Calu3 (cell line): ENCODE measurements at regions not wholly inside any gene's neighbourhood (a gene's known extent, or its start where the extent isn't known, plus 50 kb on each side); places are given as distances from the start of the nearest gene placed in this dataset.

Experiments used
- BruUV-seq: library from RNA; stranded (reverse); fragments of 400-500 nt; replicated peaks from 2 replicates; lab custom pipeline; 2021; lab: Mats Ljungman, UMichigan
- CTCF ChIA-PET: fragments of 300-600 bp; sonication (Branson Sonifier 250); formaldehyde crosslinking; loops from one replicate; lab custom pipeline; 2022; ENCODE audit warnings: antibody characterized with exemption; lab: Charles Lee
- DNase-seq: peaks from one replicate; pipeline ENCODE4 v3.0.0; 2022
- H3K27ac Mint-ChIP-seq: one replicate; pipeline ENCODE4 v1.8.0; 2022; ENCODE audit warnings: mixed read lengths; ENCODE audit not compliant: unreplicated experiment
- H3K27me3 Mint-ChIP-seq: one replicate; pipeline ENCODE4 v1.8.0; 2022; ENCODE audit warnings: mixed read lengths; ENCODE audit not compliant: unreplicated experiment
- H3K36me3 Mint-ChIP-seq: one replicate; pipeline ENCODE4 v1.8.0; 2022; ENCODE audit warnings: mild to moderate bottlenecking, moderate library complexity, mixed read lengths; ENCODE audit not compliant: insufficient read depth, unreplicated experiment
- H3K4me1 Mint-ChIP-seq: one replicate; pipeline ENCODE4 v1.8.0; 2022; ENCODE audit warnings: mild to moderate bottlenecking, low read depth, mixed read lengths; ENCODE audit not compliant: unreplicated experiment
- H3K4me3 Mint-ChIP-seq: one replicate; pipeline ENCODE4 v1.8.0; 2022; ENCODE audit warnings: mild to moderate bottlenecking, low read depth, moderate library complexity, mixed read lengths; ENCODE audit not compliant: unreplicated experiment
- H3K9me3 Mint-ChIP-seq: one replicate; pipeline ENCODE4 v1.8.0; 2022; ENCODE audit warnings: low read depth, mixed read lengths; ENCODE audit not compliant: unreplicated experiment
- intact Hi-C: fragments of 100-400 bp; cut with micrococcal nuclease; formaldehyde crosslinking; loops from one replicate; pipeline ENCODE4 v1.10.0; 2022; ENCODE audit not compliant: unreplicated experiment
- TF ChIP-seq, protein P1 (sequence below): fragments of 200-600 bp; IDR thresholded peaks from one replicate; pipeline ENCODE4 v1.8.0; 2022; ENCODE audit warnings: antibody characterized with exemption; ENCODE audit not compliant: unreplicated experiment

DNA sequence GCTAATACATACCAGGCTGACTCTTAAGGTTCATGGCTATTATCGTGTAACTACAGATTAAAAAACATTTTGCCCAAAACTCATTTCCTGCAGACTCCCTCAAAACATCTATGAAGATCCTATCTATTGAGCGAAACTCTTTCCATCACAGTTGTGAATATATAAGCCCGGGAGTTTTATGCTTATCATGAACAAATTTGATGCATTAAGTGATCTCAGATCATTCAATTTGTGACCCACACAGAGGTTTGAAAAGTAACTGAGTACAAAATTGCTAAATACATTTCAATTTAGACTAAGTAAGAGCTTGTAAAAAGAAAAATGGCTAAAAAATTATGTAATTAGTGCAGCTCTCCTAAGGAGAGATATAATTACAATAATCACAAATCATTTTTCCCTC, 1228.8 kb upstream of the TENM4 start:
- intact Hi-C loops = no loop called here
- no peak for DNase-seq
- Mint-ChIP-seq H3K4me3 (no peak overlapping the region), H3K27ac (no peak overlapping the region), H3K27me3 (no peaks in the 10 kb centered on the region), H3K36me3 (no peaks in the 10 kb centered on the region), H3K4me1 (no peaks in the 10 kb centered on the region), H3K9me3 (peaks cover 3% of the 10 kb centered on the region)
- no TSS peak for BruUV-seq
- TF ChIP-seq, protein P1, sequence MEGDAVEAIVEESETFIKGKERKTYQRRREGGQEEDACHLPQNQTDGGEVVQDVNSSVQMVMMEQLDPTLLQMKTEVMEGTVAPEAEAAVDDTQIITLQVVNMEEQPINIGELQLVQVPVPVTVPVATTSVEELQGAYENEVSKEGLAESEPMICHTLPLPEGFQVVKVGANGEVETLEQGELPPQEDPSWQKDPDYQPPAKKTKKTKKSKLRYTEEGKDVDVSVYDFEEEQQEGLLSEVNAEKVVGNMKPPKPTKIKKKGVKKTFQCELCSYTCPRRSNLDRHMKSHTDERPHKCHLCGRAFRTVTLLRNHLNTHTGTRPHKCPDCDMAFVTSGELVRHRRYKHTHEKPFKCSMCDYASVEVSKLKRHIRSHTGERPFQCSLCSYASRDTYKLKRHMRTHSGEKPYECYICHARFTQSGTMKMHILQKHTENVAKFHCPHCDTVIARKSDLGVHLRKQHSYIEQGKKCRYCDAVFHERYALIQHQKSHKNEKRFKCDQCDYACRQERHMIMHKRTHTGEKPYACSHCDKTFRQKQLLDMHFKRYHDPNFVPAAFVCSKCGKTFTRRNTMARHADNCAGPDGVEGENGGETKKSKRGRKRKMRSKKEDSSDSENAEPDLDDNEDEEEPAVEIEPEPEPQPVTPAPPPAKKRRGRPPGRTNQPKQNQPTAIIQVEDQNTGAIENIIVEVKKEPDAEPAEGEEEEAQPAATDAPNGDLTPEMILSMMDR = no peak
- CTCF ChIA-PET = no interaction called here

DNA sequence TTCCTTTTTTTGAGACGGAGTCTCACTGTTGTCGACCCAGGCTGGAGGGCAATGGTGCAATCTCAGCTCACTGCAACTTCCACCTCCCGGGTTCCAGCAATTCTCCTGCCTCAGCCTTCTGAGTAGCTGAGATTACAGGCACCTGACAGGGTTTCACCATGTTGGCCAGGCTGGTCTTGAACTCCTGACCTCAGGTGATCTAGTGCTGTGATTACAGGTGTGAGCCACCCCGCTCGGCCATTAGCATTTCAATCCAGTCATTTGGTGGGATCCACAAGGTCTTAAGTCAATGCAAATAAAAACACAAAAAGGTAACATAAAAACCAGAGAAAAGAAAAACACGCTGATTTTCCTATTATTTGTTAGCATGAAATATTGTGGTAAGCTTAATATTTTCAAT, 1227.2 kb upstream of the TENM4 start:
- peaks cover 6% of the 10 kb centered on the region for H3K9me3 Mint-ChIP-seq
- BruUV-seq = no TSS peak
- CTCF ChIA-PET = no interaction called here
- no peak overlapping the region for H3K27ac Mint-ChIP-seq
- DNase-seq = no peak
- no peaks in the 10 kb centered on the region for H3K4me1 Mint-ChIP-seq
- no peaks in the 10 kb centered on the region for H3K36me3 Mint-ChIP-seq
- H3K4me3 Mint-ChIP-seq = no peak overlapping the region
- H3K27me3 Mint-ChIP-seq = no peaks in the 10 kb centered on the region
- intact Hi-C loops = no loop called here
- TF ChIP-seq, protein P1 = no peak

DNA sequence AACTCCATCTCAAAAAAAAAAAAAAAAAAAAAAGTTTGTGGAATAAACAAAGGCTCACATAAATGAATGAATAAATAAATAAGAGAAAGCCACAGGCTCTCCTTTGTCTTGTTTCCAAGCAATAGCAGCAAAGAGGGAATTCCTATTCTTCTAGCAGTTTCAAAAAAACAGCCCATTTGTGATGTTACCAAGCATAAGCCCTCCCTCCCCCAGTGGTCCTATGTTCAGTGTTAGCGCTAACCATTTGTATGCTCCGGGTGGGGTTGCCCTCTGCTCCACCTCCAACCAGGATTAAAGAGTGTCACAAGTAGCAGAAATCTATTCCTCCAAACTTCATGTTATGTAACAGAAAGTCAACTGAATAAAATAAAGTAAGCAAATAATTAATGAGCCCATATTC, 1215.0 kb upstream of the TENM4 start:
- CTCF ChIA-PET = no interaction called here
- Mint-ChIP-seq H3K27ac (no peak overlapping the region), H3K4me3 (no peak overlapping the region), H3K9me3 (no peaks in the 10 kb centered on the region), H3K27me3 (no peaks in the 10 kb centered on the region), H3K4me1 (no peaks in the 10 kb centered on the region), H3K36me3 (no peaks in the 10 kb centered on the region)
- DNase-seq = no peak
- TF ChIP-seq, protein P1 = no peak
- intact Hi-C loops = no loop called here
- BruUV-seq = no TSS peak

DNA sequence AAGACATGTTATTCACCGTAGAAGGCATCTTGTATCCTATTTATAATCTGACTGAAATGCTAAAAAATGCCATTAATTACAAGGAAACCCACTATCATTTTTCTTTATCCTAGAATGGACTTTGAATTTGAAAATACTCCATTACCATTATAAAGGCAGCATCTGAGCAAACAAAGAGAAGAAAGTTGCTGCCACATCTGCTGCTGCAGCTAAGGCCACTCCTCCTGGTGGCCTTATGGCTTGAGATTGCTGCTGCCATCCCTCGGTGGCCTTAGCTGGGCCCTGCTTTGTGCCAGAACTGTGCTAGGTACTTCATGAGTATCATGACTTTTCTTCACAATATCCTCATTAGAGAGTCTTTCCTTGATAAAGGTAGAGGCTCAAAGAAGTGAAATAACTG, 1210.1 kb upstream of the TENM4 start:
- Mint-ChIP-seq H3K4me3 (no peak overlapping the region), H3K4me1 (no peaks in the 10 kb centered on the region), H3K9me3 (no peaks in the 10 kb centered on the region), H3K27me3 (no peaks in the 10 kb centered on the region), H3K36me3 (no peaks in the 10 kb centered on the region), H3K27ac (no peak overlapping the region)
- no TSS peak for BruUV-seq
- TF ChIP-seq, protein P1 = no peak
- intact Hi-C loops = no loop called here
- CTCF ChIA-PET = no interaction called here
- no peak for DNase-seq
